ENCODE measurements at regions not wholly inside any gene's neighbourhood (a gene's known extent, or its start where the extent isn't known, plus 50 kb on each side); places are given as distances from the start of the nearest gene placed in this dataset.
"Not testable (repeated sequence)": the region's sequence is repeated elsewhere in the genome, so short reads cannot be mapped to it uniquely, and the experiment has no call there.

DNA sequence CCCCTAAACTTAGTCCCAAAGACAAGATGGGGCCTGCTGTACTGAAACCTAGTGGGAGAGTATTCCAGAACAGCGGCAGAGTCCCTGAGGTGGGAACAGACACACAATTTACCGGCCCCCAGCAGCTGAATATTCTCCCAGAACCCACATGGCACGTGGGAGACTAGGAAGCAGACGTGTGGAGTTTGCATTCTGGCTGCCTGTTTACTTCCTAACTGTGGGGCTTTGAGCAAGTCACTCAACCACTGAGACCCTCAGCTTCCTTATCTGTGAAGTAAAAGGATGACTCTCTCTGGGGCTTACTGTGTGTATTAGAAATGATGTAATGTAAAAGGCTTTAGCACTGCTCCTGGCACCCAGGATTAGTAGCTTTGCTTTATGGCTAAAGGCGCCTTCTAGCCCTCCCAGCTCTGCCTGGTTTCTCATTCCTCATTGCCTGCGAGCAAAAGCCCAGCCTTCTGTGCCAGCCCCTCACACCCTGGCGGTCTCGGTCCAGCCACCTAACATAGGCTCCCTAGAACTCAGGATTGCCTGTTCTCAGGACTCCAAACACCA lies 353.1 kb downstream of the CDC5L start:
- H3K79me2 ChIP-seq (ENCODE audit: insufficient read depth, low read depth) = no peaks in the 10 kb centered on the region
- TF ChIP-seq, protein P1, sequence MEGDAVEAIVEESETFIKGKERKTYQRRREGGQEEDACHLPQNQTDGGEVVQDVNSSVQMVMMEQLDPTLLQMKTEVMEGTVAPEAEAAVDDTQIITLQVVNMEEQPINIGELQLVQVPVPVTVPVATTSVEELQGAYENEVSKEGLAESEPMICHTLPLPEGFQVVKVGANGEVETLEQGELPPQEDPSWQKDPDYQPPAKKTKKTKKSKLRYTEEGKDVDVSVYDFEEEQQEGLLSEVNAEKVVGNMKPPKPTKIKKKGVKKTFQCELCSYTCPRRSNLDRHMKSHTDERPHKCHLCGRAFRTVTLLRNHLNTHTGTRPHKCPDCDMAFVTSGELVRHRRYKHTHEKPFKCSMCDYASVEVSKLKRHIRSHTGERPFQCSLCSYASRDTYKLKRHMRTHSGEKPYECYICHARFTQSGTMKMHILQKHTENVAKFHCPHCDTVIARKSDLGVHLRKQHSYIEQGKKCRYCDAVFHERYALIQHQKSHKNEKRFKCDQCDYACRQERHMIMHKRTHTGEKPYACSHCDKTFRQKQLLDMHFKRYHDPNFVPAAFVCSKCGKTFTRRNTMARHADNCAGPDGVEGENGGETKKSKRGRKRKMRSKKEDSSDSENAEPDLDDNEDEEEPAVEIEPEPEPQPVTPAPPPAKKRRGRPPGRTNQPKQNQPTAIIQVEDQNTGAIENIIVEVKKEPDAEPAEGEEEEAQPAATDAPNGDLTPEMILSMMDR (conservative IDR thresholded peaks at IDR 0.05; ENCODE audit: low read depth, low read length) = no peak

DNA sequence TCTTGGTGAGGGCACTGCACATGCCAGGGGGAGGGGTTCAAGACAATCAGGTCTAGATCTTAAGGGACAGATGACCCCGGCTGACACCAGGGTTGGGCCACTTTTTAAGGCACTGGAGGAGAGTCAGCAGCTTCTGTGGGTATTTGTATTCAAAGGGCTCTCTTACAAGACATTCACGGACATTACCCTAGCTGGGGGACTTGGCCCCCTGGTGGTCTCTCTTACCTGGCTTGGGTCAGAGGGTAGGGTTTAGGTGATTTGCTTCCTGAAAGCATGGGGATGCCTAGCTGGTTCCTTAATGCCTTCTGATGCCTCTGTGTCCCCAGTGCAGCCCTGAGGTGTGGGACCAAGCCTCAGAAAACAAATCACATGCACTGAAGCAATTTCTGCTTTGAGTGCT lies 354.7 kb downstream of the CDC5L start:
- Histone ChIP-seq H3K4me2 (no peak overlapping the region), H3K4me1 (ENCODE audit: low read depth, poor library complexity, severe bottlenecking) (peaks cover 9% of the 10 kb centered on the region), H4K20me1 (ENCODE audit: insufficient read depth) (no peaks in the 10 kb centered on the region), H2AFZ (ENCODE audit: low read depth) (no peak overlapping the region), H3K4me3 (IDR thresholded peaks at IDR 0.05; ENCODE audit: insufficient read depth, low read depth, low read length) (no peak overlapping the region), H3K27ac (no peak overlapping the region), H3K27me3 (ENCODE audit: insufficient read depth, low read depth) (no peaks in the 10 kb centered on the region), H3K79me2 (ENCODE audit: insufficient read depth, low read depth) (no peaks in the 10 kb centered on the region), H3K36me3 (ENCODE audit: insufficient read depth) (no peaks in the 10 kb centered on the region), H3K9ac (no peak overlapping the region)
- TF ChIP-seq, protein P1 (conservative IDR thresholded peaks at IDR 0.05; ENCODE audit: low read depth, low read length) = no peak

More for the DNA sequence above, 353.1 kb downstream of the CDC5L start:
- Histone ChIP-seq H3K4me1 (ENCODE audit: low read depth, poor library complexity, severe bottlenecking) (peaks cover 14% of the 10 kb centered on the region), H3K27me3 (ENCODE audit: insufficient read depth, low read depth) (no peaks in the 10 kb centered on the region), H3K9ac (no peak overlapping the region), H3K4me2 (no peak overlapping the region), H2AFZ (ENCODE audit: low read depth) (no peak overlapping the region), H3K4me3 (IDR thresholded peaks at IDR 0.05; ENCODE audit: insufficient read depth, low read depth, low read length) (no peak overlapping the region), H4K20me1 (ENCODE audit: insufficient read depth) (no peaks in the 10 kb centered on the region), H3K27ac (no peak overlapping the region), H3K36me3 (ENCODE audit: insufficient read depth) (no peaks in the 10 kb centered on the region)

DNA sequence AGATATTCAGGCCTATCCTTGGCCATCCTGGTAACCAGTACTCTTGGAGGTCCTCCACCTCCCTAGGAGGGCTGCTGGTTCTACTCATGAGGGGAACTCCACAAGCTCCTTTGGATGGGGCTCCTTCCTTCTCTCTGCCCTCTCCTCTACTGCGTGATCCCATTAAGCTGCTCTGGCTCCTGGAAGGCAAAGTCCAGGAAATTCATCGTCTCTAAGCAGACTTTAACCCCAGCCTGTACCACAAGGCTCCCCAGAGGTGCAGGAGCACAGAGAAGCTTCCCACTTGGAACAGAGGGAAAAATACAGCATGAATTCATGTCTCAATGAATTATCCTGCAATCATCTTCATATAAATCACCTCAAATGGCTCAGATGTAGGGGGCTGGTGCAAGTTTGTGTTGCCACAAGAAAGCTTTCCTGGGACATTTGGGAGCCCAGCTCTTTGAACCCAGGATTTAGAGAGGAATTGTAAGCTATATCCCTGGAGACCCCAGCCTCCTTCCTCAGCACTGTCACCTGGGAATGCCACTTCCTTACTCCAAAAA lies 355.4 kb downstream of the CDC5L start:
- Histone ChIP-seq H3K27ac (no peak overlapping the region), H3K4me2 (no peak overlapping the region), H3K36me3 (ENCODE audit: insufficient read depth) (no peaks in the 10 kb centered on the region), H3K4me1 (ENCODE audit: low read depth, poor library complexity, severe bottlenecking) (peaks cover 9% of the 10 kb centered on the region), H2AFZ (ENCODE audit: low read depth) (no peak overlapping the region), H4K20me1 (ENCODE audit: insufficient read depth) (no peaks in the 10 kb centered on the region), H3K27me3 (ENCODE audit: insufficient read depth, low read depth) (no peaks in the 10 kb centered on the region), H3K4me3 (IDR thresholded peaks at IDR 0.05; ENCODE audit: insufficient read depth, low read depth, low read length) (no peak overlapping the region), H3K79me2 (ENCODE audit: insufficient read depth, low read depth) (no peaks in the 10 kb centered on the region), H3K9ac (no peak overlapping the region)
- TF ChIP-seq, protein P1 (conservative IDR thresholded peaks at IDR 0.05; ENCODE audit: low read depth, low read length) = no peak

DNA sequence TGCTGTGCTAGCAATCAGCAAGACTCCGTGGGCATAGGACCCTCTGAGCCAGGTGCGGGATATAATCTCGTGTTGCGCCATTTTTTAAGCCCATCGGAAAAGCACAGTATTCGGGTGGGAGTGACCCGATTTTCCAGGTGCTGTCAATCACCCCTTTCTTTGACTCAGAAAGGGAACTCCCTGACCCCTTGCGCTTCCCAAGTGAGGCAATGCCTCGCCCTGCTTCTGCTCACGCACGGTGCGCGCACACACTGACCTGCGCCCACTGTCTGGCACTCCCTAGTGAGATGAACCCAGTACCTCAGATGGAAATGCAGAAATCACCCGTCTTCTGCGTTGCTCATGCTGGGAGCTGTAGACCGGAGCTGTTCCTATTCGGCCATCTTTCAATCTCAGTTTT lies 372.6 kb downstream of the CDC5L start:
- not testable (repeated sequence) for H4K20me1 ChIP-seq (ENCODE audit: insufficient read depth); H3K9ac ChIP-seq; H3K4me1 ChIP-seq (ENCODE audit: low read depth, poor library complexity, severe bottlenecking); H3K4me2 ChIP-seq; H3K27me3 ChIP-seq (ENCODE audit: insufficient read depth, low read depth); H3K4me3 ChIP-seq (IDR thresholded peaks at IDR 0.05; ENCODE audit: insufficient read depth, low read depth, low read length); H3K27ac ChIP-seq; H3K79me2 ChIP-seq (ENCODE audit: insufficient read depth, low read depth); H3K36me3 ChIP-seq (ENCODE audit: insufficient read depth); H2AFZ ChIP-seq (ENCODE audit: low read depth)

DNA sequence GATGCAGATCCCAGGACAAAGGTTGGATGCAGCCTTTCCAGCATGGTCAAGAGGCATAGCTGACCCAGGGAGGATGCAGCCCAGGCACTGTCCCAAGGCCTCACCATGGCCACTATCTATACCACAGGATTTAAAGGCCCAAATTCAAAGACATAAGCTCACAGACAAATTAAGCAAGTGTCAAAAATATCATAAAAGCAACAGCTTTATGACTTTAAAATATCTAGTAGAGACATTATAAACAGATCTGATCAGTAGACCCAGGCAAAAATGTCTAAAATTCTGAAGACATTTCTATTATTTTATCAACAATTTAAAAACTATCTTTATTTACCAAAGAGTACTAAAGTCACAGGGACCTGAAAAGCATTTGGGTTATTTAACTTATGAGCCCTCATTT lies 373.5 kb downstream of the CDC5L start:
- Histone ChIP-seq H2AFZ (ENCODE audit: low read depth) (no peak overlapping the region), H3K79me2 (ENCODE audit: insufficient read depth, low read depth) (no peaks in the 10 kb centered on the region), H3K27me3 (ENCODE audit: insufficient read depth, low read depth) (no peaks in the 10 kb centered on the region), H3K27ac (no peak overlapping the region), H3K4me3 (IDR thresholded peaks at IDR 0.05; ENCODE audit: insufficient read depth, low read depth, low read length) (no peak overlapping the region), H3K4me2 (no peak overlapping the region), H3K9ac (no peak overlapping the region), H4K20me1 (ENCODE audit: insufficient read depth) (no peaks in the 10 kb centered on the region), H3K4me1 (ENCODE audit: low read depth, poor library complexity, severe bottlenecking) (no peaks in the 10 kb centered on the region), H3K36me3 (ENCODE audit: insufficient read depth) (no peaks in the 10 kb centered on the region)
- TF ChIP-seq, protein P1 (conservative IDR thresholded peaks at IDR 0.05; ENCODE audit: low read depth, low read length) = no peak

All from KMS-11 (cell line).